ENCODE measurements at regions not wholly inside any gene's neighbourhood (a gene's known extent, or its start where the extent isn't known, plus 50 kb on each side); places are given as distances from the start of the nearest gene placed in this dataset.

- no peak overlapping the region for H3K4me3 ChIP-seq (ENCODE audit: control insufficient read depth in 1 of 2, extremely low read depth in 1 of 2, low read length in 1 of 2)
- no peaks in the 10 kb centered on the region for H3K36me3 ChIP-seq (ENCODE audit: control insufficient read depth in 2 of 2, extremely low read depth in 1 of 2, insufficient read depth in 1 of 2, low read length in 1 of 2)
- POLR2A ChIA-PET, result no interaction called here
- H3K9me3 ChIP-seq, result no peaks in the 10 kb centered on the region
- ATAC-seq (replicated peaks in 1 of 4) (no peak), DNase-seq (no peak)
- Mint-ChIP-seq H3K9me3 (no peaks in the 10 kb centered on the region), H3K27me3 (peaks cover 0 to 15% of the 10 kb centered on the region in 2 donors), H3K4me1 (no peaks in the 10 kb centered on the region), H3K4me3 (no peak overlapping the region), H3K36me3 (no peaks in the 10 kb centered on the region), H3K27ac (no peak overlapping the region)
- WGBS (ENCODE audit: insufficient coverage), result no CpG with 5 or more reads among the region's 4 CpGs
- no peak overlapping the region for H3K27ac ChIP-seq (ENCODE audit: low read length)
- CTCF ChIA-PET, result no interaction called here
- H3K4me1 ChIP-seq (ENCODE audit: control insufficient read depth in 1 of 2, extremely low read depth in 1 of 2, insufficient read depth in 2 of 2, low read length in 2 of 2), result no peaks in the 10 kb centered on the region
- peaks cover 0 to 3% of the 10 kb centered on the region in 2 experiments for H3K27me3 ChIP-seq (replicated peaks in 1 of 2; ENCODE audit: control insufficient read depth in 2 of 2, extremely low read depth in 1 of 2, insufficient read depth in 2 of 2, low read length in 1 of 2)
Measured at GRCh38 chr2:6724605-6725140, 141.0 kb downstream of the CMPK2 start.

- DNase-seq, result no peak
Measured at GRCh38 chr2:6728156-6728555, 137.6 kb downstream of the CMPK2 start.

GRCh38 chr2:6730003-6730402 lies 135.7 kb downstream of the CMPK2 start:
- POLR2A ChIA-PET, result no interaction called here

More at GRCh38 chr2:6728156-6728555, 137.6 kb downstream of the CMPK2 start:
- H3K36me3 ChIP-seq (ENCODE audit: control insufficient read depth in 2 of 2, extremely low read depth in 1 of 2, insufficient read depth in 1 of 2, low read length in 1 of 2), result no peaks in the 10 kb centered on the region
- no peak for ATAC-seq (replicated peaks in 1 of 4)
- H3K27ac ChIP-seq (ENCODE audit: low read length), result no peak overlapping the region
- Mint-ChIP-seq H3K4me1 (no peaks in the 10 kb centered on the region), H3K27ac (no peak overlapping the region), H3K4me3 (no peak overlapping the region), H3K36me3 (peaks cover 16% of the 10 kb centered on the region), H3K9me3 (peaks cover 0 to 9% (median 7%) of the 10 kb centered on the region in 3 donors), H3K27me3 (peaks cover 0 to 16% of the 10 kb centered on the region in 2 donors)
- 100% methylated on average over 2 of the region's 5 CpGs for WGBS (ENCODE audit: insufficient coverage)
- POLR2A ChIA-PET, result no interaction called here
- no peak overlapping the region for H3K4me3 ChIP-seq (ENCODE audit: control insufficient read depth in 1 of 2, extremely low read depth in 1 of 2, low read length in 1 of 2)
- H3K9me3 ChIP-seq, result no peaks in the 10 kb centered on the region
- H3K27me3 ChIP-seq (replicated peaks in 1 of 2; ENCODE audit: control insufficient read depth in 2 of 2, extremely low read depth in 1 of 2, insufficient read depth in 2 of 2, low read length in 1 of 2), result peaks cover 0 to 7% of the 10 kb centered on the region in 2 experiments
- CTCF ChIA-PET, result no interaction called here
- no peaks in the 10 kb centered on the region for H3K4me1 ChIP-seq (ENCODE audit: control insufficient read depth in 1 of 2, extremely low read depth in 1 of 2, insufficient read depth in 2 of 2, low read length in 2 of 2)

GRCh38 chr2:6730649-6731532 lies 134.8 kb downstream of the CMPK2 start:
- no peak for ATAC-seq (replicated peaks in 1 of 4)
- H3K27me3 ChIP-seq (replicated peaks in 1 of 2; ENCODE audit: control insufficient read depth in 2 of 2, extremely low read depth in 1 of 2, insufficient read depth in 2 of 2, low read length in 1 of 2), result peaks cover 0 to 7% of the 10 kb centered on the region in 2 experiments
- Mint-ChIP-seq H3K4me1 (no peaks in the 10 kb centered on the region), H3K27me3 (peaks cover 2 to 20% of the 10 kb centered on the region in 2 donors), H3K36me3 (peaks cover 16% of the 10 kb centered on the region), H3K9me3 (peaks cover 0 to 14% (median 7%) of the 10 kb centered on the region in 3 donors), H3K4me3 (no peak overlapping the region), H3K27ac (no peak overlapping the region)
- H3K27ac ChIP-seq (ENCODE audit: low read length), result no peak overlapping the region
- H3K9me3 ChIP-seq, result no peaks in the 10 kb centered on the region
- no peak overlapping the region for H3K4me3 ChIP-seq (ENCODE audit: control insufficient read depth in 1 of 2, extremely low read depth in 1 of 2, low read length in 1 of 2)
- DNase-seq, result no peak
- WGBS (ENCODE audit: insufficient coverage), result 76% methylated on average over 5 of the region's 5 CpGs
- no peaks in the 10 kb centered on the region for H3K4me1 ChIP-seq (ENCODE audit: control insufficient read depth in 1 of 2, extremely low read depth in 1 of 2, insufficient read depth in 2 of 2, low read length in 2 of 2)
- no peaks in the 10 kb centered on the region for H3K36me3 ChIP-seq (ENCODE audit: control insufficient read depth in 2 of 2, extremely low read depth in 1 of 2, insufficient read depth in 1 of 2, low read length in 1 of 2)
- ChIA-PET POLR2A (interaction anchor here in 1 of 2 donors (0.5 kb wide), 1 partner anchor 12 kb away, joined by 3 read pairs; no protein-coding TSS in a partner anchor), CTCF (no interaction called here)

More at GRCh38 chr2:6730003-6730402, 135.7 kb downstream of the CMPK2 start:
- H3K4me1 Mint-ChIP-seq, result no peaks in the 10 kb centered on the region
- ATAC-seq (replicated peaks in 1 of 4), result no peak
- Histone ChIP-seq H3K9me3 (no peaks in the 10 kb centered on the region), H3K27ac (ENCODE audit: low read length) (no peak overlapping the region), H3K4me1 (ENCODE audit: control insufficient read depth in 1 of 2, extremely low read depth in 1 of 2, insufficient read depth in 2 of 2, low read length in 2 of 2) (no peaks in the 10 kb centered on the region), H3K4me3 (ENCODE audit: control insufficient read depth in 1 of 2, extremely low read depth in 1 of 2, low read length in 1 of 2) (no peak overlapping the region), H3K36me3 (ENCODE audit: control insufficient read depth in 2 of 2, extremely low read depth in 1 of 2, insufficient read depth in 1 of 2, low read length in 1 of 2) (no peaks in the 10 kb centered on the region), H3K27me3 (replicated peaks in 1 of 2; ENCODE audit: control insufficient read depth in 2 of 2, extremely low read depth in 1 of 2, insufficient read depth in 2 of 2, low read length in 1 of 2) (peaks cover 0 to 7% of the 10 kb centered on the region in 2 experiments)
- peaks cover 0 to 14% (median 7%) of the 10 kb centered on the region in 3 donors for H3K9me3 Mint-ChIP-seq
- no peak overlapping the region for H3K27ac Mint-ChIP-seq
- no CpG with 5 or more reads among the region's 2 CpGs for WGBS (ENCODE audit: insufficient coverage)
- no peak overlapping the region for H3K4me3 Mint-ChIP-seq
- H3K27me3 Mint-ChIP-seq, result peaks cover 2 to 23% of the 10 kb centered on the region in 2 donors
- peaks cover 16% of the 10 kb centered on the region for H3K36me3 Mint-ChIP-seq
- DNase-seq, result no peak
- CTCF ChIA-PET, result interaction anchor here in 1 of 2 donors (0.5 kb wide), 1 partner anchor 300 kb away, joined by 3 read pairs; no protein-coding TSS in a partner anchor

GRCh38 chr2:6739547-6739946 lies 126.2 kb downstream of the CMPK2 start:
- no peaks in the 10 kb centered on the region for H3K4me1 ChIP-seq (ENCODE audit: control insufficient read depth in 1 of 2, extremely low read depth in 1 of 2, insufficient read depth in 2 of 2, low read length in 2 of 2)
- Mint-ChIP-seq H3K27me3 (peaks cover 10 to 24% of the 10 kb centered on the region in 2 donors), H3K4me3 (no peak overlapping the region), H3K27ac (no peak overlapping the region), H3K9me3 (no peaks in the 10 kb centered on the region), H3K36me3 (no peaks in the 10 kb centered on the region), H3K4me1 (no peaks in the 10 kb centered on the region)
- no peak overlapping the region for H3K27ac ChIP-seq (ENCODE audit: low read length)
- no peaks in the 10 kb centered on the region for H3K36me3 ChIP-seq (ENCODE audit: control insufficient read depth in 2 of 2, extremely low read depth in 1 of 2, insufficient read depth in 1 of 2, low read length in 1 of 2)
- DNase-seq (no peak), ATAC-seq (replicated peaks in 1 of 4) (no peak)
- CTCF ChIA-PET, result no interaction called here
- no peaks in the 10 kb centered on the region for H3K9me3 ChIP-seq
- POLR2A ChIA-PET, result no interaction called here
- 82% methylated on average over 4 of the region's 7 CpGs for WGBS (ENCODE audit: insufficient coverage)
- peaks cover 0 to 9% of the 10 kb centered on the region in 2 experiments for H3K27me3 ChIP-seq (replicated peaks in 1 of 2; ENCODE audit: control insufficient read depth in 2 of 2, extremely low read depth in 1 of 2, insufficient read depth in 2 of 2, low read length in 1 of 2)
- no peak overlapping the region for H3K4me3 ChIP-seq (ENCODE audit: control insufficient read depth in 1 of 2, extremely low read depth in 1 of 2, low read length in 1 of 2)

- DNase-seq (no peak), ATAC-seq (replicated peaks in 1 of 4) (no peak)
- H3K27me3 Mint-ChIP-seq, result peaks cover 11 to 41% of the 10 kb centered on the region in 2 donors
- no peaks in the 10 kb centered on the region for H3K9me3 ChIP-seq
- no peak overlapping the region for H3K27ac Mint-ChIP-seq
- H3K36me3 ChIP-seq (ENCODE audit: control insufficient read depth in 2 of 2, extremely low read depth in 1 of 2, insufficient read depth in 1 of 2, low read length in 1 of 2), result no peaks in the 10 kb centered on the region
- no peaks in the 10 kb centered on the region for H3K9me3 Mint-ChIP-seq
- no peaks in the 10 kb centered on the region for H3K4me1 Mint-ChIP-seq
- no CpG with 5 or more reads among the region's 1 CpG for WGBS (ENCODE audit: insufficient coverage)
- H3K27ac ChIP-seq (ENCODE audit: low read length), result no peak overlapping the region
- POLR2A ChIA-PET, result no interaction called here
- no peaks in the 10 kb centered on the region for H3K36me3 Mint-ChIP-seq
- no peak overlapping the region for H3K4me3 ChIP-seq (ENCODE audit: control insufficient read depth in 1 of 2, extremely low read depth in 1 of 2, low read length in 1 of 2)
- peaks cover 0 to 9% of the 10 kb centered on the region in 2 experiments for H3K27me3 ChIP-seq (replicated peaks in 1 of 2; ENCODE audit: control insufficient read depth in 2 of 2, extremely low read depth in 1 of 2, insufficient read depth in 2 of 2, low read length in 1 of 2)
- no peak overlapping the region for H3K4me3 Mint-ChIP-seq
- CTCF ChIA-PET, result no interaction called here
- H3K4me1 ChIP-seq (ENCODE audit: control insufficient read depth in 1 of 2, extremely low read depth in 1 of 2, insufficient read depth in 2 of 2, low read length in 2 of 2), result no peaks in the 10 kb centered on the region
Measured at GRCh38 chr2:6741229-6741628, 124.5 kb downstream of the CMPK2 start.
